Gastroesophageal sphincter (tissue), 4 donors: ENCODE measurements at regions not wholly inside any gene's neighbourhood (a gene's known extent, or its start where the extent isn't known, plus 50 kb on each side); places are given as distances from the start of the nearest gene placed in this dataset.

Experiments used
- ATAC-seq: fragments of 150-250 bp; one replicate; pipeline ENCODE4 v1.9.1; 2016; ENCODE audit warnings: mild to moderate bottlenecking, moderate library complexity
- H3K27ac ChIP-seq, 4 donors: fragments of 200-600 bp; sonication (generic) in 3 of 4; 1 replicate in 3 of 4; 2 replicates in 1 of 4; pipeline ENCODE4 v1.5.1; 2016 to 2019
- H3K27me3 ChIP-seq: fragments of 200-600 bp; sonication (generic); one replicate; pipeline ENCODE4 v1.5.1; 2019
- H3K36me3 ChIP-seq, 2 donors: fragments of 200-600 bp; sonication (generic); one replicate each; pipeline ENCODE4 v1.5.1; 2019; ENCODE audit warnings: control low read depth in 1 of 2
- H3K4me1 ChIP-seq, 3 donors: fragments of 200-600 bp; sonication (generic); 1 replicate in 2 of 3; 2 replicates in 1 of 3; pipeline ENCODE4 v1.5.1; 2016 to 2019; ENCODE audit warnings: control low read depth in 2 of 3
- H3K4me3 ChIP-seq, 2 donors: fragments of 200-600 bp; sonication (generic); one replicate each; pipeline ENCODE4 v1.5.1; 2019; ENCODE audit warnings: mild to moderate bottlenecking in 1 of 2, moderate library complexity in 1 of 2
- H3K9me3 ChIP-seq, 3 donors: fragments of 200-600 bp; sonication (generic); one replicate each; pipeline ENCODE4 v1.5.1; 2017 to 2019; ENCODE audit warnings: control low read depth in 2 of 3
- CTCF ChIP-seq, 4 experiments: fragments of 200-600 bp in 2 of 4; fragments of 450-650 bp in 2 of 4; sonication (generic) in 1 of 4; IDR thresholded peaks; one replicate each; pipeline ENCODE4 v1.5.1; 2017 to 2019; ENCODE audit warnings: antibody characterized with exemption in 4 of 4, mild to moderate bottlenecking in 2 of 4, moderate library complexity in 2 of 4
- EP300 ChIP-seq: sonication (generic); formaldehyde crosslinking; IDR thresholded peaks from one replicate; pipeline ENCODE4 v1.6.1; 2017; ENCODE audit warnings: antibody characterized with exemption, mild to moderate bottlenecking
- POLR2A ChIP-seq, 2 donors: fragments of 450-650 bp; IDR thresholded peaks; one replicate each; pipeline ENCODE4 v1.6.1; 2017; ENCODE audit warnings: antibody characterized with exemption in 2 of 2, mild to moderate bottlenecking in 2 of 2, moderate library complexity in 1 of 2
- POLR2AphosphoS5 ChIP-seq: sonication (generic); formaldehyde crosslinking; IDR thresholded peaks from one replicate; pipeline ENCODE4 v1.6.1; 2017; ENCODE audit warnings: antibody characterized with exemption
- WGBS, 2 donors: methylation state at CpG; one replicate each; pipeline ENCODE4 v1.1.5; 2018; ENCODE audit warnings: low coverage in 1 of 2; 5-methylcytosine and 5-hydroxymethylcytosine counted together

- no peaks in the 10 kb centered on the region for H3K9me3 ChIP-seq
- no peak overlapping the region for H3K4me3 ChIP-seq
- no peak overlapping the region for H3K27ac ChIP-seq
- TF ChIP-seq POLR2AphosphoS5, result no peak
- TF ChIP-seq POLR2A (IDR thresholded peaks at IDR 0.05), result no peak
- TF ChIP-seq CTCF (IDR thresholded peaks at IDR 0.05), result no peak
- TF ChIP-seq EP300, result no peak
- WGBS, 2 donors, result 77 to 83% methylated on average over 3 to 4 of the region's 4 CpGs
- ATAC-seq, result no peak
- H3K4me1 ChIP-seq, result no peaks in the 10 kb centered on the region
- no peaks in the 10 kb centered on the region for H3K27me3 ChIP-seq
- H3K36me3 ChIP-seq, result no peaks in the 10 kb centered on the region
These were observed 127.1 kb upstream of the DOCK10 start for GRCh38 chr2:225169396-225169795.

- Histone ChIP-seq H3K27ac (no peak overlapping the region), H3K4me3 (no peak overlapping the region), H3K9me3 (no peaks in the 10 kb centered on the region), H3K4me1 (no peaks in the 10 kb centered on the region), H3K36me3 (no peaks in the 10 kb centered on the region), H3K27me3 (no peaks in the 10 kb centered on the region)
- TF ChIP-seq EP300 (no peak), POLR2AphosphoS5 (no peak), CTCF (IDR thresholded peaks at IDR 0.05) (no peak), POLR2A (IDR thresholded peaks at IDR 0.05) (no peak)
- 49 to 62% methylated on average over 2 of the region's 2 CpGs for WGBS, 2 donors
- no peak for ATAC-seq
These were observed 122.8 kb upstream of the DOCK10 start for GRCh38 chr2:225165052-225165451.

GRCh38 chr2:225164401-225165050, 122.3 kb upstream of the DOCK10 start:
- H3K27me3 ChIP-seq, result no peaks in the 10 kb centered on the region
- H3K4me1 ChIP-seq, result no peaks in the 10 kb centered on the region
- no peak overlapping the region for H3K27ac ChIP-seq
- no peak for ATAC-seq
- TF ChIP-seq EP300 (no peak), CTCF (IDR thresholded peaks at IDR 0.05) (no peak), POLR2AphosphoS5 (no peak), POLR2A (IDR thresholded peaks at IDR 0.05) (no peak)
- H3K36me3 ChIP-seq, result no peaks in the 10 kb centered on the region
- H3K4me3 ChIP-seq, result no peak overlapping the region
- H3K9me3 ChIP-seq, result no peaks in the 10 kb centered on the region
- WGBS, 2 donors, result 34 to 44% methylated on average over 8 to 11 of the region's 11 CpGs

- H3K4me3 ChIP-seq, result no peak overlapping the region
- no peak for ATAC-seq
- no peaks in the 10 kb centered on the region for H3K36me3 ChIP-seq
- H3K27ac ChIP-seq, result no peak overlapping the region
- H3K9me3 ChIP-seq, result no peaks in the 10 kb centered on the region
- no peaks in the 10 kb centered on the region for H3K27me3 ChIP-seq
- TF ChIP-seq CTCF (IDR thresholded peaks at IDR 0.05), result no peak
- no peaks in the 10 kb centered on the region for H3K4me1 ChIP-seq
These were observed 116.1 kb upstream of the DOCK10 start for GRCh38 chr2:225158360-225158759.

- Histone ChIP-seq H3K4me3 (no peak overlapping the region), H3K27ac (no peak overlapping the region), H3K9me3 (no peaks in the 10 kb centered on the region), H3K36me3 (no peaks in the 10 kb centered on the region), H3K4me1 (no peaks in the 10 kb centered on the region), H3K27me3 (no peaks in the 10 kb centered on the region)
- no peak for ATAC-seq
- TF ChIP-seq POLR2A (IDR thresholded peaks at IDR 0.05), result no peak
- no peak for TF ChIP-seq EP300
- no peak for TF ChIP-seq CTCF (IDR thresholded peaks at IDR 0.05)
- TF ChIP-seq POLR2AphosphoS5, result no peak
- WGBS, 2 donors, result 66 to 85% methylated on average over 4 of the region's 4 CpGs
These were observed 114.7 kb upstream of the DOCK10 start for GRCh38 chr2:225156853-225157451.
